ENCODE measurements at regions not wholly inside any gene's neighbourhood (a gene's known extent, or its start where the extent isn't known, plus 50 kb on each side); places are given as distances from the start of the nearest gene placed in this dataset.

- H2AFZ ChIP-seq (ENCODE audit: low read depth): no peak overlapping the region
- no peaks in the 10 kb centered on the region for H3K9me2 ChIP-seq
- TF ChIP-seq TEAD4 (IDR thresholded peaks at IDR 0.05; ENCODE audit: borderline replicate concordance, insufficient read depth): no peak
- no peak for TF ChIP-seq TAF1 (IDR thresholded peaks at IDR 0.05; ENCODE audit: borderline replicate concordance, low read depth, low read length)
- no peak for TF ChIP-seq MXI1 (IDR thresholded peaks at IDR 0.05; ENCODE audit: low read depth, low read length)
- no peak for TF ChIP-seq YY1 (IDR thresholded peaks at IDR 0.05; ENCODE audit: low read depth)
- no peak for TF ChIP-seq EZH2phosphoT487 (IDR thresholded peaks at IDR 0.05; ENCODE audit: borderline replicate concordance, low read depth)
- TF ChIP-seq CTCF (IDR thresholded peaks at IDR 0.05): no peak
- no peak for TF ChIP-seq RAD21 (IDR thresholded peaks at IDR 0.05; ENCODE audit: low read length)
- no peak for TF ChIP-seq JUND (IDR thresholded peaks at IDR 0.05)
- no peak for TF ChIP-seq NRF1 (IDR thresholded peaks at IDR 0.05; ENCODE audit: low read depth, low read length)
- no peak for TF ChIP-seq RFX5 (IDR thresholded peaks at IDR 0.05; ENCODE audit: low read length)
- no peak for TF ChIP-seq RXRA (IDR thresholded peaks at IDR 0.05; ENCODE audit: borderline replicate concordance, low read depth)
- no peak for TF ChIP-seq USF1 (IDR thresholded peaks at IDR 0.05; ENCODE audit: borderline replicate concordance, low read depth)
- TF ChIP-seq GABPA (IDR thresholded peaks at IDR 0.05; ENCODE audit: low read depth): no peak
- TF ChIP-seq PBX3 (IDR thresholded peaks at IDR 0.05): no peak
- H3K36me3 ChIP-seq (replicated peaks in 1 of 2; ENCODE audit: control insufficient read depth in 1 of 2, insufficient read depth in 2 of 2, low read length in 1 of 2): no peaks in the 10 kb centered on the region
- no peak overlapping the region for H3K9ac ChIP-seq
- no peaks in the 10 kb centered on the region for H3F3A ChIP-seq (replicated peaks; ENCODE audit: insufficient read depth)
- no peak overlapping the region for H3K4me3 ChIP-seq (ENCODE audit: low read depth in 2 of 2, low read length in 1 of 2)
- no peaks in the 10 kb centered on the region for H3K4me1 ChIP-seq (ENCODE audit: control insufficient read depth in 1 of 2, insufficient read depth in 2 of 2, low read depth in 1 of 2, low read length in 1 of 2)
- DNase-seq: no peak
- no peaks in the 10 kb centered on the region for H3K79me2 ChIP-seq (ENCODE audit: insufficient read depth)
- WGBS (ENCODE audit: low lambda C conversion rate): 55% methylated on average over 6 of the region's 6 CpGs
- CTCF ChIA-PET: no interaction called here
- H4K20me1 ChIP-seq (ENCODE audit: insufficient read depth): no peaks in the 10 kb centered on the region
- no peak overlapping the region for H3K4me2 ChIP-seq
- POLR2A ChIA-PET: no interaction called here
- H3K27ac ChIP-seq (ENCODE audit: low read depth in 2 of 2, low read length in 1 of 2): no peak overlapping the region
- no peaks in the 10 kb centered on the region for H3K27me3 ChIP-seq (ENCODE audit: insufficient read depth)
- no peaks in the 10 kb centered on the region for H3K9me3 ChIP-seq
Observed at GRCh38 chr6:6975459-6976111, 132.2 kb upstream of the RREB1 start.

- Histone ChIP-seq H3K4me3 (ENCODE audit: low read depth in 2 of 2, low read length in 1 of 2) (no peak overlapping the region), H3K79me2 (ENCODE audit: insufficient read depth) (no peaks in the 10 kb centered on the region), H3K9me3 (no peaks in the 10 kb centered on the region), H3K36me3 (replicated peaks in 1 of 2; ENCODE audit: control insufficient read depth in 1 of 2, insufficient read depth in 2 of 2, low read length in 1 of 2) (no peaks in the 10 kb centered on the region), H3F3A (replicated peaks; ENCODE audit: insufficient read depth) (no peaks in the 10 kb centered on the region), H3K4me1 (ENCODE audit: control insufficient read depth in 1 of 2, insufficient read depth in 2 of 2, low read depth in 1 of 2, low read length in 1 of 2) (no peaks in the 10 kb centered on the region), H3K4me2 (no peak overlapping the region), H3K9ac (no peak overlapping the region), H4K20me1 (ENCODE audit: insufficient read depth) (no peaks in the 10 kb centered on the region), H3K9me2 (no peaks in the 10 kb centered on the region), H3K27ac (ENCODE audit: low read depth in 2 of 2, low read length in 1 of 2) (no peak overlapping the region), H2AFZ (ENCODE audit: low read depth) (no peak overlapping the region), H3K27me3 (ENCODE audit: insufficient read depth) (no peaks in the 10 kb centered on the region)
- 36% methylated on average over 4 of the region's 4 CpGs for WGBS (ENCODE audit: low lambda C conversion rate)
- no peak for TF ChIP-seq RAD21 (IDR thresholded peaks at IDR 0.05; ENCODE audit: low read length)
- no peak for TF ChIP-seq GABPA (IDR thresholded peaks at IDR 0.05; ENCODE audit: low read depth)
- TF ChIP-seq EP300 (IDR thresholded peaks at IDR 0.05; ENCODE audit: borderline replicate concordance in 1 of 2, low read depth in 1 of 2, low read length in 1 of 2): no peak
- TF ChIP-seq POLR2AphosphoS5 (IDR thresholded peaks at IDR 0.05; ENCODE audit: low read depth, low read length): no peak
- TF ChIP-seq REST (IDR thresholded peaks at IDR 0.05; ENCODE audit: low read depth, low read length): no peak
- ChIA-PET CTCF (no interaction called here), POLR2A (no interaction called here)
- no peak for DNase-seq
Observed at GRCh38 chr6:6976193-6976592, 131.6 kb upstream of the RREB1 start.

Data from SK-N-SH (cell line).